GM21786 (cell line): ENCODE measurements at regions not wholly inside any gene's neighbourhood (a gene's known extent, or its start where the extent isn't known, plus 50 kb on each side); places are given as distances from the start of the nearest gene placed in this dataset.
"Not testable (repeated sequence)": the region's sequence is repeated elsewhere in the genome, so short reads cannot be mapped to it uniquely, and the experiment has no call there.

Experiments
- ATAC-seq: cut with Tn5 transposase; IDR thresholded peaks from one replicate; pipeline ENCODE4 v1.9.1; 2021; ENCODE audit not compliant: unreplicated experiment

DNA sequence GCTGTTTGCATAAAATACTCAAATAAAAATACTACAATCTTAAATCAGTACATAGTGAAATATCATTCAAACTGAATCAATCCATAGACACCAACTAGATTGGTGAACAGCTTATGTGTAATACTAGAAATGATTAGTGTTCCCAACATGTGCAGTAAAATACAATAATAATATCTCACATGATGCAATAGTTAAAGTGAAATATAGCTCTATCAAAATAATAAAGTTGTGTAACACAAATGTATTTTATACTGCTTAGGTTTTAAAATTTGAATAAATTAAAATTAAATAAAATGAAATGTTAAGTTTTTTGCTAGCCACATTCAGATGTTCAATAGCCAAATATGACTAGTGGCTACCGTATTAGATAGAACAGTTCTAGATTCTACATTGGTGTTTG, 714.1 kb downstream of the ZNF385D start:
- no peak for ATAC-seq

DNA sequence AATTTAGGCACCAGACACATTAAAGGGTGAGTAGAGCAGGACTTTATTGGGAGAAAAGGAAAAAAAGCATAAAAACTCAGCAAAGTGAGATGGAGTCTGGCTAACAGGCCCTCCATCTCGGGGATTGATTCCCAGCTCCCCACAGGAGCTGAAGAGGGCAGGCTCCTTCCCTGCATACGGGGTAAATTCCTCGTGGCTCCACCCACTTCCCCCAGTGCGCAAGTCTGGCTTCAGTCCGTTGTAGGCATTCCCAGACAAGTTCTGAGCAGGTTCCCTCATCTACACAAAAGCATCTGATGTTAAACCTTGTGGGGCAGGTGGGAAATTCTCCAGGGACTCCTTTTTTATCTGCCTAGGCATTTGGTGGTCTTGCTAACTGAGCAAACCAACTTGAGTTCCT, 722.6 kb downstream of the ZNF385D start:
- ATAC-seq, result no peak

DNA sequence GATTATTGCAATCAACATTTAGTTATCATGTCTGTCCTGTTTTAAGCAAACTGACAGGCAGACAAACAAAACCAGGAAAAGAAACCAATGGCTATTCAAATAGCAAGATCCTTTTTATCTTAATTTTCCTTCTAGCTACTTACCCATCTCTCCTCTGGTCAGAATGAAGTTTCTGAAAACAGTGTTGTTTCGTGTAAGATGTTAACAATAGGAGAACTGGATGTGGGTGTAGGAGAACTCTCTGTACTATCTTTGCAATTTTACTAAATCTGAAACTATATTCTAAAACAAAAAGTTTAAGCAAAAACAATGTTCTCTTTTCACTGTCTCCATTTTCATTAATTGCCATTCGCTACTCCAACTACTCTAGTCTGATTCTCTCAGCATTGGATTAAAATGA, 726.4 kb downstream of the ZNF385D start:
- ATAC-seq, result no peak

DNA sequence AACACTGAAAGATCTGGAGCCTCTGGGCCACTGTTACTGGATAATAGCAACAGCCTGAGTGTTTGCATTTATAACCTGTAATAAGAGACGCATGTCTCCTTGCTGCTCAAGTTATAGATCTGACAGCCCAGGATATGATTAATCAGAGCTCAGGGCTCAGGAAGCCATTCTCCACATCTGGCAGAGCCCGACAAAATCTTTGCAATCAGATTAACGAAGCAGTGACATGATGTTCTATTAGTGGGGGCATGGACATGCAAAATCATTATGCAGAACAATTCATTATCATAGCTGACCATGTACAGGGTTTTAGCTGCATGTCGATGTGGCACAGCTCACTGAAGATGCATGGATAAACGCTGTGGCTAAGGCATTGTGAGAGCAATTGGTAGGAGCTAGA, 730.3 kb downstream of the ZNF385D start:
- ATAC-seq, result no peak

DNA sequence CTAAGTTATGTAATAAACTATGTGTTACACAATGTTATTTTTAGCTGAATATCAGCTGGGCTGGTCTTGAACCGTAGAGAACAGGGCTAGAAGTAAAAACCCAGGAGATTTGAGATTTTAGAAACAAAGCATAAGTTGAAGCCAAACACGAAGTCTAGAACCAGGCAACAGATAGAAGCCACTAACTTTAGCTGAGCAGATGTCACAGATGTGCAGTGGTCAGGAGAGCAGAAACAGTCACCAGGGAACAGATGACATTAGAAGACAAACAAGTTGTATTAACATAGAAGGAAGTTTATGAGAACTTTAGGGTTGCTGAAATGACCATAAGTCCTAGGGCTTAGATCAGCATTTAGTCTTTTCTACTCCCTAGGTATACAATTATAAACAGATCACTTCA, 731.0 kb downstream of the ZNF385D start:
- no peak for ATAC-seq

DNA sequence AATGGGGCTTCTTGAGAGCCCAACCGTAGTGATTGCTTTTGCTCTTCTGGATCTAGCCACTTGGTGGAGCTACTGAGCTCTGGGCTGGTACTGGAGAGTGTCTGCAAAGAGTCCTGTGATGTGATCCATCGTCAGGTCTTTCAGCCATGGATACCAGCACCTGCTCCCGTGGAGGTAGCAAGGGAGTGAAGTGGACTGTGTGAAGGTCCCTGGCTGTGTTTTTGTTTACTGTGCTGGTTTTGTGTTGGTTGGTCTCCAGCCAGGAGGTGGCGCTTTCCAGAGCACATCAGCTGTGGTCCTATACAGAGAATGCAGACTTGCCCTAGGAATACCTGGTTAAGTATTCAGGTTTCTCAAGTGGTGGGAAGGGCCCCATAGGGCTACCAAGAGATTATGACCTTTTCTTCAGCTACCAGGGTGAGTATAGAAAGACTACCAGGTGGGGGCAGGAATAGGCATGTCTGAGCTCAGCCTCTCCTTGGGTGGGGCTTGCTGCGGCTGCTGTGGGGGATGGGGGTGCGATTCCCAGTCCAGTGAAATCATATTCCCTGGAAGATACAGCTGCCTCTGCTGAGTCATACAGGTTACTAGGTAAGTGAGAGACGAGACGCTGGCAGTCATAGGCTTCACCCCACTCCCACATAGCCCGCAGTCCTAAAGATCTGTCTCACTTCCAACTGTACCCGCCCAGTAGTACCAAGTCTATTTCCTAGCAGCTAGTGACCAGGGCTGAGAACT, 733.7 kb downstream of the ZNF385D start:
- ATAC-seq, result no peak

DNA sequence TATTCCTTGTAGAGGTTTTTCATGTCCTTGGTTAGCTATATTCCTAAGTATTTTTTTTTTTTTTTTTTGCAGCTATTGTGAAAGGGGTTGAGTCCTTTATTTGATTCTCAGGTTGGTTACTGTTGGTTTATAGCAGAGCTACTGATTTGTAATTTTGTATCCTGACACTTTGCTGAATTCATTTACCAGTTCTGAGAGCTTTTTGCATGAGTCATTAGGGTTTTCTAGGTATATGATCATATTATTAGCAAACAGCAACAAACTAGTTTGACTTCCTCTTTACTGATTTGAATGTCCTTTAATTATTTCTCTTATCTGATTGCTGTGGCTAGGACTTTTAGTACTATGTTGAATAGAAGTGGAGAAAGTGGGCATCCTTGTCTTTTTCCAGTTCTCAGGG, 737.4 kb downstream of the ZNF385D start:
- ATAC-seq, result no peak

DNA sequence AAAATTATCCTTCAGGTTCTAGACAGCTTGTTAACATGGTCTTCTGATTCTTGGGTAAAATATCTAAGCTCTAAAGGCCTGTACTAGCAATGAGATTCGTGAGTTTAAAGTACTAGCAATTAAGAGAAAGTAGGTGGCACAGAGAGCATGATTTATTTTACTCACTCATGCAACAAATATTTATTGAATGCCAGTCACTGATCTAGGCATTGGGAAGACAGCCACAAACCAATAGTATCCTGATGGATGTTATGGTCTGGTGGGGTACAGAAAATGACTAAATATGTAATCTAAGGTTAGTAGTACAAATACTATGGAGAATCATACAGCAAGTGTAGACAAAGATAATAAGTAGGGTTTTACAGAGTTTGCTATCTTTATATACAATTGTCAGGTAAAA, 751.3 kb downstream of the ZNF385D start:
- ATAC-seq, result no peak

DNA sequence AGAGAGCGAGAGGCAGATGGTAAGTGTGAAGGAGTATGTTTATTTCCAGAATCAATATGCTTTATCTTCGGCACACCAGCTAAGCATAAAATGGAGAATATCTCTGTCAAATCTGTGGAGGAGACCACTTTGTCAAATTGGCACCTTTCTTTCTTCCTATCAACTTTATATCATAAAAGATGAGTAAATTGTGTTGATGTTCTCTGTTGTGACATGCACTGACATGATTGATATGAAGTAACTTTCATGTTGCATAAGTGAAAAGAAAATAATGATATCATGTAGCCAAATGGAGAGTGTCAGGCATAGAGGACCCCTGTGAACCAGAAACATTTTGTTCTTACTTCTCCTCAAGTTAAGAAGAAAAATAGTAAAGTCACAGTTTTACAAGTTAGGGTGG, 753.8 kb downstream of the ZNF385D start:
- no peak for ATAC-seq

DNA sequence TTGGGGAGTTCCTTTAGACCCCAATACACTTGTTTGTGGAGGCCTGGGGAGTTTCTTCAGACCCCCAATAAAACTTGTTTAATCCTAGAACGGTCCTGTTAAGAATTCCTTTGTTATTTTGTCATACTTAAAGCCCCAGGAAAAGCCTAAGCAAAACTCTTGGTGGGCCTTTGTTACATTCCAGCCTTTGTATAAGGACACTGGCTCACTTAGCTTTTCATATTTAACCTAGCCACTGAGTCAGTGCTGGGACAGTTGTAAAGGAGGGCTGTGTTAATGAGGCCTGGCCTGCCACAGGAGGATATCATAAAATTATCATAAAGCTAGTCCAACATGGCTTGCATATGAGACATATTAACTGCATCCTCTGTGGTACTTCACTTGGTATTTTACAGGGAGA, 760.1 kb downstream of the ZNF385D start:
- ATAC-seq, result no peak

DNA sequence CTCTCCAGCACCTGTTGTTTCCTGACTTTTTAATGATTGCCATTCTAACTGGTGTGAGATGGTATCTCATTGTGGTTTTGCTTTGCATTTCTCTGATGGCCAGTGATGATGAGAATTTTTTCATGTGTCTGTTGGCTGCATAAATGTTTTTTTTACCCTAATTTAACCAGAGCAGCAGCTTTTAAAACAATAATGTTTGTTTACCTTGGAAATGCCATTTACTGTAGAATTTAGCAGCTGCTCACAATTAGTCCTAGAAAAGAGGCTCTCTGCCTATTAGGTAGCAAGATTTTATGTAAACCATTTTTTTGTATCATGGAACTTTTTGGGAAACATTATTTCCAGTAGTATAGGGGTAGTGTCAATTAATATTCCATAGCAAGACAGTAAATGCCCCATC, 761.4 kb downstream of the ZNF385D start:
- ATAC-seq, result not testable (repeated sequence)

DNA sequence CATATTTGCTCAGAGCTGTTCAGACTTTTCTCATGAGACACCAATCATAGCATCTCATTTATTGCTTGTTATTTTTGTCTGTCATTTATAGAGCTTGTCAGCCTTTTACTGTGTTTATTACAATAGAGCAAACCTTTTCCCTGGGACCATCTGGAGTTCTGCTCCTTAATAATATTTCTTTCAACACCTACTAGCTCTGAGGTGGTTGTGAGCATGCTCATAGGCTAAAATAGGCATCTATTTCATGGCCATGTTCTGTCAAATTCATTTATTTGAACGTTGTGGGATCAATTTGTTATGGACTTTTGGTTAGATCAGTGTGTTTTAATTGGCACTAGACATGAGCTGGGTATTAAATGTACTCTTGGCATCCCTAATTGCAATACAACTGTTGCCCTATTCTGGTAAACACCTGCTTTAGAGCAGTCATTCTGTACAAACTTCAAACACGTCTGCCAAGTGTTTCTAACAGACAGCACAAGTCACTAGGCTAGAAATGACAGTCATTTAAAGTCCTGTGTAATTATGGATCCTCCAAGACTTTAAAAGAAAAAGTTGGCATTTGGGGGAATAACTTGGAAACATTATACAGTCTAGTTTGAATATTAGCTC, 766.3 kb downstream of the ZNF385D start:
- ATAC-seq, result no peak

DNA sequence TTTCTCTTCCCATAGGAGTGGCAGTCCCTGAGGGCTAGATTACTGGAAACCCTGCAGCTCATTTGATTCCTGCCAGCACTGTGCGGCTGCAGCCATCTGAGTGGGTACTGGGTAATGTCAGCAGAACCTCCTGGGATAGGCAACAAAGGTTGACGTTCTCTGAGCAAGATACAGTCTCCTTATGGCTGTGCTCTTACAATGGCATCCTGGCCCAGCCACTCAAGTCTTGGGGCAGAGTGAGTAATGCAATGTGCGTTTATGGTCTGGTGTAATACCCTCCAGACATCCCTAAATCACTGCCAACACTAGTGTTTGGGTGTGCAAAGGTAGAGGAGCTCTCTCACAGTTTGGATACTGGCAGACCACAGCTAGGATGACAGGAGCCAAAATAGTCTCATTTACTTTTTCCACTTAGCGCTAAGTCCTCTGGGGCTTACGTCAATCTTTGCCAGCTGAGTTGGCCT, 775.8 kb downstream of the ZNF385D start:
- no peak for ATAC-seq

DNA sequence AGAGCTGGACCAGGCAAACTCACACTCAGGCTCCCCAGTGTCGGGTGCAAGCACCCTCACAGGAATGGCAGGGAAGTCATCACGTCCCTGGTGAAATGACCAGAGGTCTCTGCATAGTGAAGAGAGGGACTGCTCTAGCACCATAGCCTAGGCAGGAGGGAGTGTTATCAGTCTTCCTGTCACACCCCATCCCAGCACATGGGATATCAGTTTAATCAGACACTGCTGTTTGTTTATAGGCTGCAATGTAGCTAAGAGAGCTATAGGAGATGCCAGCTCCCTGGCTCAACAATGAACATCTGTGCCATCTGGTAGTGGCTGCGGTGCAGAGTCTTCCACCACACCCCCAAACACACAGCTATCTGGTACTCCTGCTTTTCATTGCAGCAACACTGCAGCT, 776.6 kb downstream of the ZNF385D start:
- ATAC-seq, result no peak

DNA sequence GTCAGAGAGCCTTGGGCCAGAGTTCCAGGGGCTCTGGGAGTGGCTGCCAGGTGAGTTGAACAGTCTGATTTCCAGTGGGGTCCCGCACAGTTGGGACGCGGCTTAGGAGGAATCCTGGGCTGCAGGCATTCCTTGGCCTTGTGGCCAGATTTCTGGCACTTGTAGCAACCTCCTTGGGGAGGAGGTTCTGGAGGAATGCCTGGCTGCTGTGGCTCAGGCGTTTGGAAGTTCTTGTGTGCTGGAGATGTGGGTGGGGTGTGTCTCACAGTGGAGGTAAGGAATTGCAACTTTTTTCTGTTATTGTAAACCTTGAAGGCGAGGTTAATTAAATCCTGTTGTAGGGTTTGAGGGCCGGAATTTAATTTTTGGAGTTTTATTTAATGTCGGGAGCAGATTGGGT, 780.2 kb downstream of the ZNF385D start:
- ATAC-seq, result not testable (repeated sequence)

DNA sequence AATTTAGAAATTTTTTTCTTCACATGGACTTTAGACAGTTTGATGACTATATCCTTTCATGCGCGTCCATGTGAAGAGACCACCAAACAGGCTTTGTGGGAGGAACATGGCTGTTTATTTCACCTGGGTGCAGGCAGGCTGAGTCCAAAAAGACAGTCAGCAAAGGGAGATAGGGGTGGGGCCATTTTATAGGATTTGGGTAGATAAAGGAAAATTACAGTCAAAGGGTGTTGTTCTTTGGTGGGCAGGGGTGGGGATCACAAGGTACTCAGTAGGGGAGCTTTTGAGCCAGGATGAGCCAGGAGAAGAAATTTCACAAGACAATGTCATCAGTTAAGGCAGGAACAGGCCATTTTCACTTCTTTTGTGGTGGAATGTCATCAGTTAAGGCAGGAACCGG, 781.5 kb upstream of the SGO1 start:
- ATAC-seq, result not testable (repeated sequence)

DNA sequence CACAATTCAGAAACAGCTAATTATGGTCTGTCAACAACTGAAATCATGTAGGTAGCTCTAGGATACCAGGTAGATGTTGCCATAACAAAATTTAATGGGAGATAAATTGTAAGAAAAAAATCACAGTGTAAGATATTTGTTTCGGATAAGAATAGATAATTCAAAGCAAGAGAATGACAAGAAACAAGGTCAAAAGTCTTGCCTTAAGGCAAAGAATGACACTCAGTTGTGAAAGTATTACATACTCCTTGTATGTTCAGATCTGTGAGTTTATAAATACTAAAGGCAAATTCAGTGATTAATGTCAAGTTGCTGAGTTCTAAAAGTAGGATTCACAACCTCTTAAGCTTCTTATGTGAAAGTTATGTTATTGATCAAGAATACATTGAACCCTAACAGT, 772.2 kb upstream of the SGO1 start:
- no peak for ATAC-seq

DNA sequence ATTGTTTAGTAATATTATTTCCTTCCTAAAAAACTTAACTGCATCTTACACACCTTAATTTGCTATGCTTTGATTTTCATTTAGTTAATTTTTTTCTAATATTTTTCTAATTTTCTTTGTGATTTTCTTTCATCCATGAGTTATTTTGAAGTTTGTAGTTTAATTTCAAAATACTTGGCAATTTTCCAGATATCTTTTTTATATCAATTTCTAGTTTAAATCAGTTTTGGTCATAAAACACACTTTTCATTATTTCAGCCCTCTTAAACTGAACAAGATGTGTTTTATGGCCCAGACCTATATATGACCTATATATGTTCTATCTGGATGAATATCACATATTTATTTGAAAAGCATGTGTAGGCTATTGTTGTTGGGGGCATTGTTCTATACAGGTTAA, 759.9 kb upstream of the SGO1 start:
- no peak for ATAC-seq

DNA sequence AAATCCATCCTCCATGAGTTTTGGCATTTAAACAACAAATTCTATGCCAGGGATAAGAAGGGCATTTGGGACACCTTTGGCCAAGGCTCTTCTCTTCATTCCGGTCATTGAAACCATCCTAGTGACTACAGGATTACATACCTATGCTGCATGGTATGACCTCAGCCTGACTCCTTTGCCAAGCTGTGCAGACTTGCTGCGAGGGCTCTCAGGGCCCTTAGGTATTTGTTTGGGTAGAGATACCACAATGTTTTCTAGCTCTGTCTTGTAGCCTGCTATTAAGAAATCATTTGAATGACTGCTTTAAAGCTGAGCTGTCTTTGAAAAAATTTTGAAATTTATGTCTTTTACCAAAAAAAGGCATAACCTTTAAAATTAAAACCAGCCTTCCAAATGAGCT, 749.8 kb upstream of the SGO1 start:
- no peak for ATAC-seq

DNA sequence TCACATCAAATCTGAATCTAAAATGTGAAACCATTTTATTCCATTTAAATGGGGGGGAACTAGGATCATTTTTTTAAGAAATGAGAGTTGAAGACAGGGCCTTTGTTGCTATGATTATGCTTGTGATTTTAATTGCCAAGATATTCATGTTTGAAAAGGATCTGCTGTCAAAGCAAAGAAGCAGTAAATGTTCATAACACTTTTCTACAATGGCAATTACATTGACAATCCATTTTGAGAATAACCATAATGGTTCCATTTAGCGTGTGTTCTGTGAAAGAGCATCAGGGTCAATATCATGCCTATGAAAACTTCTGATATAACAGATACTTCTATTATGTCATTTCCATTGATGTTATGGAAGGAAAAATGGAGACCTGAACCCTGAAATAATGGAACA, 745.8 kb upstream of the SGO1 start:
- no peak for ATAC-seq

DNA sequence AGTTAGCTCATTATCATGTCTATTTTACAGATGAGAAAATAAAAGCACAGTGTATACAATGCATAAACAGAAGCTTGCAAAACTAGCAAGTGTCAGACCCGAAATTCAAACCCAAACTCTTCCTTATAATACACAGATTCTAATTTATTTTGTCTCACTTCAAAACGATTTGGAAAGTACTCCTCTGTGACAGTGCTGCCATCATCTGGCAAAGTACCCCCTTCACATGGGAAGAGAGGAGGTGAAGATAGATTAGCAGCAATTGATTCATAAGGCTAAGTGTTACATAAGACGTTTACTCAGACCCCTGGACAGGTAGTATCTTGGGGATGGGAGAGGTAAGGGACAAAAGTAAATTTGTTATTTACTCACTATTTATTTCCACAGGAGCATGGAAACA, 744.0 kb upstream of the SGO1 start:
- no peak for ATAC-seq

DNA sequence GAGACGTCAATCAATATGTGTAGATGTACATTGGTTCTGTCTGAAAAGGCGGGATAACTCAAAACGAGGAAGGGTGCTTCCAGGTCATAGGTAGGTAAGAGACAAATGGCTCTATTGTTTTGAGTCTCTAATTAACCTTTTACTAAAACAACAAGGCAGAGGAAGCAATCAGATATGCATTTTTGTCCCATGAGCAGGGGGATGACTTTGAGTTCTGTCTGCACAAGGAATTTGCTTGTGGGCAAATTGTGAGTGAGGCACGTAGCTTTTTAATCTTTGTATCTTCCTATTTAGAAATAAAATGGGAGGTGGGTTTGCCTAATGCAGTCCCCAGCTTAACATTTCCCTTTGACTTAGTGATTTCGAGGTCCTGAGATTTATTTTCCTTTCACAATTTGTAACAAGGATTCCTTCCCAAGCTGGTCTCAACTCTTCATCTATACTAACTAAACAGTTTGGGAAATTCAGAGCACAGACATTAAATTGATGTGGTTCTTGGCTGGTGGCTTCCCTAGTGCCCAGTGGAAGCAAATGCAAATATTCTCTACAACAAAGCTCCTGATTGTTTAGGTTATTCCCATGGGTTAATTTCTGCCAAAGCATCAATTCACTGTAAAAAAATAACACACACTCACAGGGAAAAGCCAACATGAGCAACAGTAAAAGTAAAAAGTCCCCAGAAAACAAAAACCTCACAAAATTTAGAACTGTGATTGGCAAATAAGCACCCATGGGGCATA, 738.8 kb upstream of the SGO1 start:
- no peak for ATAC-seq
